ENCODE measurements at regions not wholly inside any gene's neighbourhood (a gene's known extent, or its start where the extent isn't known, plus 50 kb on each side); places are given as distances from the start of the nearest gene placed in this dataset.

DNA sequence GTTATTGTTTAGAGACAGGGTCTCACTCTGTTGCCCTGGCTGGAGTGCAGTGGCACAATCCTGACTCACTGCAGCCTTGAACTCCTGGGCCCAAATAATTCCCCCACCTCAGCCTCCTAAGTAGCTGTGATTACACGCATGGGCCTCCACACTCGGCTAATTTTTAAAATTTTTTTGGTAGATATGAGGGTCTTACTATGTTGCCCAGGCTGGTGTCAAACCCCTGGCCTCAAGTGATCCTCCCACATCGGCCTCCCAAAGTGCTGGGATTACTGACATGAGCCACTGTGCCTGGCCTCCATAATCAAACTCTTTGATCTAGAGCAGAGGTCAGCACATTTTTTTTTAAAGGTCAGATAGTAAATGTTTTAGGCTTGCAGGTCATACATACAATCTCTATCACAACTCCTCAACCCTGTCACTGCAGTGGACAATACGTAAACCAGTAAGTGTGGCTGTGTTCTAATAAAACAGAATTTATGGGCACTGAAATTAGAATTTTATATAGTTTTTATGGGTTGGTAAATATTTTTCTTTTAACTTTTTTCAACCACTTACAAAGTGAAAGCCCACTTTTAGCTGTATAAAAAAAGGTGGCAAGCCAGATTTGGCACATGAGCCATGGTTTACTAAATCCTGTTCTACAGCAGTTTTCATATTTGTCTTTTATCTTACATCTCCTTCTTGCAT lies 105.1 kb upstream of the RAPGEF2 start:
- no peaks in the 10 kb centered on the region for H3K9me3 ChIP-seq
- H3K4me3 ChIP-seq = no peak overlapping the region
- no peaks in the 10 kb centered on the region for H3K36me3 ChIP-seq (replicated peaks in 1 of 2; ENCODE audit: insufficient read depth in 1 of 2, low read depth in 2 of 2)
- H3K4me1 ChIP-seq = no peaks in the 10 kb centered on the region
- TF ChIP-seq CTCF (IDR thresholded peaks at IDR 0.05) (no peak), POLR2A (IDR thresholded peaks at IDR 0.05) (no peak)
- intact Hi-C loops (cut with DNase I) = no loop called here
- 69 to 71% methylated on average over 4 of the region's 4 CpGs for WGBS, 2 donors
- no peaks in the 10 kb centered on the region for H3K27me3 ChIP-seq
- ATAC-seq (no peak), DNase-seq (no peak)
- H3K27ac ChIP-seq = no peak overlapping the region

- Histone ChIP-seq H3K27ac (no peak overlapping the region), H3K36me3 (replicated peaks in 1 of 2; ENCODE audit: insufficient read depth in 1 of 2, low read depth in 2 of 2) (no peaks in the 10 kb centered on the region), H3K9me3 (no peaks in the 10 kb centered on the region), H3K27me3 (no peaks in the 10 kb centered on the region), H3K4me1 (no peaks in the 10 kb centered on the region), H3K4me3 (no peak overlapping the region)
- TF ChIP-seq CTCF (IDR thresholded peaks at IDR 0.05) = no peak
- no peak for TF ChIP-seq POLR2A (IDR thresholded peaks at IDR 0.05)
- 74 to 84% methylated on average over 6 of the region's 6 CpGs for WGBS, 2 donors
- DNase-seq = no peak
- ATAC-seq = no peak
- intact Hi-C loops (cut with DNase I) = no loop called here
Measured at GRCh38 chr4:158998624-158999023, 104.3 kb upstream of the RAPGEF2 start.

- H3K9me3 ChIP-seq = no peaks in the 10 kb centered on the region
- TF ChIP-seq CTCF (IDR thresholded peaks at IDR 0.05) (no peak), POLR2A (IDR thresholded peaks at IDR 0.05) (no peak)
- no peak for DNase-seq
- H3K4me1 ChIP-seq = no peaks in the 10 kb centered on the region
- H3K36me3 ChIP-seq (replicated peaks in 1 of 2; ENCODE audit: insufficient read depth in 1 of 2, low read depth in 2 of 2) = no peaks in the 10 kb centered on the region
- ATAC-seq = no peak
- intact Hi-C loops (cut with DNase I) = no loop called here
- no peaks in the 10 kb centered on the region for H3K27me3 ChIP-seq
- no peak overlapping the region for H3K27ac ChIP-seq
- H3K4me3 ChIP-seq = no peak overlapping the region
Measured at GRCh38 chr4:158999166-158999682, 103.7 kb upstream of the RAPGEF2 start.

- no peak for TF ChIP-seq CTCF (IDR thresholded peaks at IDR 0.05)
- no peak for TF ChIP-seq POLR2A (IDR thresholded peaks at IDR 0.05)
- Histone ChIP-seq H3K4me3 (no peak overlapping the region), H3K4me1 (no peaks in the 10 kb centered on the region), H3K9me3 (no peaks in the 10 kb centered on the region), H3K27ac (no peak overlapping the region), H3K27me3 (no peaks in the 10 kb centered on the region), H3K36me3 (replicated peaks in 1 of 2; ENCODE audit: insufficient read depth in 1 of 2, low read depth in 2 of 2) (no peaks in the 10 kb centered on the region)
- DNase-seq (no peak), ATAC-seq (no peak)
- intact Hi-C loops (cut with DNase I) = no loop called here
- 66 to 70% methylated on average over 1 of the region's 1 CpG for WGBS, 2 donors
Measured at GRCh38 chr4:158999849-159000248, 103.0 kb upstream of the RAPGEF2 start.

GRCh38 chr4:159002950-159003349 lies 99.9 kb upstream of the RAPGEF2 start:
- intact Hi-C loops (cut with DNase I) = no loop called here
- ATAC-seq = no peak
- H3K4me3 ChIP-seq = no peak overlapping the region

More at GRCh38 chr4:159002950-159003349, 99.9 kb upstream of the RAPGEF2 start:
- WGBS, 2 donors = 63 to 72% methylated on average over 3 of the region's 3 CpGs
- DNase-seq = no peak
- Histone ChIP-seq H3K36me3 (replicated peaks in 1 of 2; ENCODE audit: insufficient read depth in 1 of 2, low read depth in 2 of 2) (no peaks in the 10 kb centered on the region), H3K27ac (no peak overlapping the region), H3K27me3 (no peaks in the 10 kb centered on the region), H3K9me3 (no peaks in the 10 kb centered on the region), H3K4me1 (no peaks in the 10 kb centered on the region)
- TF ChIP-seq CTCF (IDR thresholded peaks at IDR 0.05) (no peak), POLR2A (IDR thresholded peaks at IDR 0.05) (no peak)

Data from body of pancreas (tissue), 4 donors.